Nephron (organoid): ENCODE measurements at regions not wholly inside any gene's neighbourhood (a gene's known extent, or its start where the extent isn't known, plus 50 kb on each side); places are given as distances from the start of the nearest gene placed in this dataset.

Source experiments
- H3K27ac Mint-ChIP-seq, 3 experiments: 2 replicates each; pipeline ENCODE4 v1.8.0; 2020; ENCODE audit warnings: mixed read lengths in 3 of 3, mild to moderate bottlenecking in 2 of 3, moderate library complexity in 1 of 3
- H3K27me3 Mint-ChIP-seq: 2 replicates; pipeline ENCODE4 v1.8.0; 2021; ENCODE audit warnings: low read depth, mild to moderate bottlenecking, moderate library complexity, mixed read lengths
- H3K36me3 Mint-ChIP-seq: 2 replicates; pipeline ENCODE4 v1.8.0; 2020; ENCODE audit warnings: low read depth, mixed read lengths
- H3K4me1 Mint-ChIP-seq: 2 replicates; pipeline ENCODE4 v1.8.0; 2020; ENCODE audit warnings: mixed read lengths
- H3K4me3 Mint-ChIP-seq, 3 experiments: 2 replicates each; pipeline ENCODE4 v1.8.0; 2020; ENCODE audit warnings: mild to moderate bottlenecking in 3 of 3, mixed read lengths in 3 of 3, moderate library complexity in 2 of 3
- H3K9me3 Mint-ChIP-seq: 2 replicates; pipeline ENCODE4 v1.8.0; 2020; ENCODE audit warnings: mixed read lengths
- CTCF ChIP-seq, 3 experiments: fragments of 200-600 bp; sonication (generic); IDR thresholded peaks; one replicate each; pipeline ENCODE4 v1.5.0; 2021; ENCODE audit warnings: antibody characterized with exemption in 3 of 3; ENCODE audit not compliant: unreplicated experiment in 3 of 3

DNA sequence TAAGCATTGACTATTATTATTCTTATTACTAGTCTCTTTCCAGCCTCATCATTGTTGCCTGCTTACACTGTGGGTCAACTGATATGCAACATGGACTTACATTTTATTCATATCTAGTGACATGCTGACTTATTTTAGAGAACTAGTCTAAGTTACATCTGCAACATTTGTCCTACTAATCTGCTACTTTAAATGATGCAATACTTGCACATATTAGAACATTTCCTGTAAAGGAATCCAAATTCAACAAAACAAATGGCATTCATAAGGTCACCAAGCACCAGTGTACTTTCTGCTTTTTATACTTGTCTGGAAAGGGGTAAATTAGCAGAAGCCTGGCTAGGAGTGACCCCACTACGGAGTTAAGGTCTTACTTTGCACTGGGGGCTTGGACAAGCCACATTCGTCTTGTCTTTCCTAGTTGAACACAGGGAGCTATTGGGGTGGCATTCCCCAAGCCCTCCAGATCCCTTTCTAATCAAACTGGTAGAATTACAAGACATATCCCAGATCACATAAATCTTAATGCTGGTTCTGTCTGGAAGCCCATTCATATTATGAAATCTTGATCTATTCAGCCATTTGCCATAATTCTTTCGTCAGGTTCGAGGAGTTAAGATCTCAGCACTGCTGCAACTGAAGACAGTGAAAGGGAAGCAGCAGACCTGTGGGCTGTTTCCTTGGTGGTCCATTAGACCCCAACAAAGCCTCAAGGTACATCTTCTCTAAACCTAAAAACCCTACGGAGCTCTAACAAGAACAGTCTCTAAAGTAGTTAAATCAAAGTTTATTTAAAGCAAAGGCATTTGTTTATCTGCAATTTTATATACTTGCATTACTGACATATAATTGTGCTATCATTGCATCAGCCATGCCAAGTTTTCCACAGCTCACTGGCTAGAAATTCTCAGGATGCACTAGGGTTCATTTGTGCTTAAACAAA, 49.9 kb upstream of the RTN4 start:
- Mint-ChIP-seq H3K4me1 (no peaks in the 10 kb centered on the region), H3K4me3 (no peak overlapping the region), H3K9me3 (no peaks in the 10 kb centered on the region), H3K36me3 (no peaks in the 10 kb centered on the region), H3K27ac (peak overlapping the region in 2 of 3 experiments; percentile 32 to 75), H3K27me3 (no peaks in the 10 kb centered on the region)
- TF ChIP-seq CTCF (IDR thresholded peaks at IDR 0.05; ENCODE audit: unreplicated experiment in 3 of 3) = no peak
